Endodermal cell (in vitro differentiated cells): ENCODE measurements at regions not wholly inside any gene's neighbourhood (a gene's known extent, or its start where the extent isn't known, plus 50 kb on each side); places are given as distances from the start of the nearest gene placed in this dataset.

ENCODE experiments used
- DNase-seq: peaks from one replicate; pipeline ENCODE4 v3.0.0-alpha.2; 2017
- H3K27ac ChIP-seq: 2 replicates; pipeline ENCODE4 v1.5.1; 2013; ENCODE audit warnings: mild to moderate bottlenecking, low read depth, low read length, moderate library complexity
- H3K27me3 ChIP-seq: 2 replicates; pipeline ENCODE4 v1.6.1; 2013; ENCODE audit warnings: mild to moderate bottlenecking, low read length, moderate library complexity; ENCODE audit not compliant: insufficient read depth, control insufficient read depth, poor library complexity, severe bottlenecking
- H3K36me3 ChIP-seq: 2 replicates; pipeline ENCODE4 v1.7.0; 2013; ENCODE audit warnings: mild to moderate bottlenecking, low read length, moderate library complexity; ENCODE audit not compliant: control insufficient read depth, insufficient read depth
- H3K4me1 ChIP-seq: one replicate; pipeline ENCODE4 v1.7.0; 2013; ENCODE audit warnings: low read length; ENCODE audit not compliant: control insufficient read depth, insufficient read depth
- H3K4me3 ChIP-seq: 2 replicates; pipeline ENCODE4 v1.5.1; 2013; ENCODE audit warnings: mild to moderate bottlenecking, low read length, moderate library complexity
- H3K9ac ChIP-seq: 2 replicates; pipeline ENCODE4 v1.6.1; 2013; ENCODE audit warnings: mild to moderate bottlenecking, low read length, moderate library complexity; ENCODE audit not compliant: poor library complexity, severe bottlenecking; ENCODE audit errors: extremely low read depth
- H3K9me3 ChIP-seq: 2 replicates; pipeline ENCODE4 v1.6.1; 2013; ENCODE audit warnings: mild to moderate bottlenecking, low read length, moderate library complexity; ENCODE audit not compliant: control insufficient read depth
- H3K27ac Mint-ChIP-seq: 2 replicates; pipeline ENCODE4 v1.8.0; 2020; ENCODE audit warnings: mixed read lengths
- H3K27me3 Mint-ChIP-seq: 2 replicates; pipeline ENCODE4 v1.8.0; 2021; ENCODE audit warnings: mild to moderate bottlenecking, mixed read lengths; ENCODE audit not compliant: insufficient read depth
- H3K36me3 Mint-ChIP-seq: 2 replicates; pipeline ENCODE4 v1.8.0; 2020; ENCODE audit warnings: low read depth, mixed read lengths
- H3K4me1 Mint-ChIP-seq: 2 replicates; pipeline ENCODE4 v1.8.0; 2020; ENCODE audit warnings: mixed read lengths
- H3K4me3 Mint-ChIP-seq: 2 replicates; pipeline ENCODE4 v1.8.0; 2020; ENCODE audit warnings: mild to moderate bottlenecking, moderate library complexity, mixed read lengths
- H3K9me3 Mint-ChIP-seq: 2 replicates; pipeline ENCODE4 v1.8.0; 2020; ENCODE audit warnings: mild to moderate bottlenecking, mixed read lengths
- CTCF ChIP-seq: fragments of 200-600 bp; sonication (generic); conservative IDR thresholded peaks from 2 replicates; pipeline ENCODE4 v1.5.0; 2021; ENCODE audit warnings: antibody characterized with exemption, mild to moderate bottlenecking
- WGBS, 2 experiments: methylation state at CpG; one replicate each; pipeline versions ENCODE4 v1.1.5 to v1.1.7; 2013; ENCODE audit warnings: missing lambda C conversion rate in 2 of 2, mixed read lengths in 1 of 2; ENCODE audit not compliant: insufficient coverage in 1 of 2, insufficient read length in 1 of 2; 5-methylcytosine and 5-hydroxymethylcytosine counted together

- H3K4me3 Mint-ChIP-seq = no peak overlapping the region
- H3K36me3 Mint-ChIP-seq = no peaks in the 10 kb centered on the region
- H3K4me3 ChIP-seq = no peak overlapping the region
- H3K27me3 Mint-ChIP-seq = peaks cover 6% of the 10 kb centered on the region
- H3K9me3 ChIP-seq = peaks cover 9% of the 10 kb centered on the region
- no peaks in the 10 kb centered on the region for H3K4me1 ChIP-seq
- H3K36me3 ChIP-seq = no peaks in the 10 kb centered on the region
- no peak overlapping the region for H3K9ac ChIP-seq
- no peak for DNase-seq
- H3K9me3 Mint-ChIP-seq = peaks cover 29% of the 10 kb centered on the region
- TF ChIP-seq CTCF = no peak
- H3K4me1 Mint-ChIP-seq = no peaks in the 10 kb centered on the region
- no peaks in the 10 kb centered on the region for H3K27me3 ChIP-seq
- H3K27ac ChIP-seq = no peak overlapping the region
- H3K27ac Mint-ChIP-seq = no peak overlapping the region
- 91 to 96% methylated on average over 3 of the region's 3 CpGs for WGBS, 2 experiments
Observed at GRCh38 chr7:45470031-45470430, 104.1 kb upstream of the ADCY1 start.

- 80 to 97% methylated on average over 1 to 2 of the region's 3 CpGs for WGBS, 2 experiments
- Histone ChIP-seq H3K9me3 (no peaks in the 10 kb centered on the region), H3K9ac (no peak overlapping the region), H3K27me3 (no peaks in the 10 kb centered on the region), H3K4me1 (no peaks in the 10 kb centered on the region), H3K36me3 (no peaks in the 10 kb centered on the region), H3K27ac (no peak overlapping the region), H3K4me3 (no peak overlapping the region)
- TF ChIP-seq CTCF = no peak
- DNase-seq = no peak
- no peaks in the 10 kb centered on the region for H3K27me3 Mint-ChIP-seq
- H3K4me3 Mint-ChIP-seq = no peak overlapping the region
- no peak overlapping the region for H3K27ac Mint-ChIP-seq
- H3K36me3 Mint-ChIP-seq = no peaks in the 10 kb centered on the region
- H3K4me1 Mint-ChIP-seq = peaks cover 29% of the 10 kb centered on the region
- no peaks in the 10 kb centered on the region for H3K9me3 Mint-ChIP-seq
Observed at GRCh38 chr7:45479781-45480180, 94.4 kb upstream of the ADCY1 start.

GRCh38 chr7:45482451-45482850 is 91.7 kb upstream of the ADCY1 start:
- Histone ChIP-seq H3K27ac (no peak overlapping the region), H3K36me3 (no peaks in the 10 kb centered on the region), H3K9me3 (no peaks in the 10 kb centered on the region), H3K4me3 (no peak overlapping the region), H3K9ac (no peak overlapping the region), H3K4me1 (no peaks in the 10 kb centered on the region), H3K27me3 (no peaks in the 10 kb centered on the region)
- Mint-ChIP-seq H3K36me3 (no peaks in the 10 kb centered on the region), H3K4me3 (no peak overlapping the region), H3K27me3 (no peaks in the 10 kb centered on the region), H3K27ac (no peak overlapping the region), H3K4me1 (peaks cover 27% of the 10 kb centered on the region), H3K9me3 (no peaks in the 10 kb centered on the region)
- no peak for DNase-seq
- TF ChIP-seq CTCF = no peak
- WGBS, 2 experiments = 92 to 100% methylated on average over 3 of the region's 3 CpGs
